HEK293 (cell line): ENCODE measurements at regions not wholly inside any gene's neighbourhood (a gene's known extent, or its start where the extent isn't known, plus 50 kb on each side); places are given as distances from the start of the nearest gene placed in this dataset.
"Not testable (repeated sequence)": the region's sequence is repeated elsewhere in the genome, so short reads cannot be mapped to it uniquely, and the experiment has no call there.

ENCODE experiments used
- ATF2 ChIP-seq: fragments of 450-650 bp; formaldehyde crosslinking; IDR thresholded peaks from 2 replicates; pipeline ENCODE4 v1.5.1; 2016; ENCODE audit warnings: missing biosample characterization, missing genetic modification characterization, low read depth
- FEZF1 ChIP-seq: fragments of 450-650 bp; formaldehyde crosslinking; IDR thresholded peaks from 2 replicates; pipeline ENCODE4 v1.5.1; 2016; ENCODE audit warnings: missing biosample characterization, missing genetic modification characterization
- GLIS2 ChIP-seq: fragments of 450-650 bp; formaldehyde crosslinking; IDR thresholded peaks from 2 replicates; pipeline ENCODE4 v1.5.1; 2016; ENCODE audit warnings: missing biosample characterization, missing genetic modification characterization
- KLF10 ChIP-seq: fragments of 450-650 bp; IDR thresholded peaks from 2 replicates; pipeline ENCODE4 v1.5.1; 2018; ENCODE audit warnings: missing biosample characterization, mild to moderate bottlenecking, missing genetic modification characterization
- MZF1 ChIP-seq: fragments of 450-650 bp; formaldehyde crosslinking; IDR thresholded peaks from 2 replicates; pipeline ENCODE4 v1.5.1; 2017; ENCODE audit warnings: missing biosample characterization, missing genetic modification characterization, borderline replicate concordance
- TCF7L2 ChIP-seq: IDR thresholded peaks from 2 replicates; pipeline ENCODE4 v1.6.1; 2011; ENCODE audit warnings: low read depth, mild to moderate bottlenecking, inconsistent platforms, low read length, moderate library complexity, borderline replicate concordance
- YY1 ChIP-seq: fragments of 450-650 bp; formaldehyde crosslinking; IDR thresholded peaks from 2 replicates; pipeline ENCODE4 v1.5.1; 2018; ENCODE audit warnings: missing biosample characterization, missing genetic modification characterization
- ZNF138 ChIP-seq: fragments of 450-650 bp; formaldehyde crosslinking; IDR thresholded peaks from 2 replicates; pipeline ENCODE4 v1.5.1; 2016; ENCODE audit warnings: missing biosample characterization, missing genetic modification characterization, borderline replicate concordance
- ZNF324 ChIP-seq: fragments of 450-650 bp; formaldehyde crosslinking; IDR thresholded peaks from 2 replicates; pipeline ENCODE4 v1.5.1; 2016; ENCODE audit warnings: missing biosample characterization, missing genetic modification characterization
- ZNF350 ChIP-seq: fragments of 450-650 bp; formaldehyde crosslinking; IDR thresholded peaks from 2 replicates; pipeline ENCODE4 v1.5.0; 2017; ENCODE audit warnings: missing biosample characterization, mild to moderate bottlenecking, missing genetic modification characterization
- ZNF610 ChIP-seq: fragments of 450-650 bp; formaldehyde crosslinking; IDR thresholded peaks from 2 replicates; pipeline ENCODE4 v1.5.1; 2016; ENCODE audit warnings: missing biosample characterization, missing genetic modification characterization, borderline replicate concordance
- ZNF692 ChIP-seq: fragments of 450-650 bp; formaldehyde crosslinking; IDR thresholded peaks from 2 replicates; pipeline ENCODE4 v1.5.1; 2016; ENCODE audit warnings: missing biosample characterization, missing genetic modification characterization
- TF ChIP-seq, protein P1 (sequence below): fragments of 450-650 bp; formaldehyde crosslinking; IDR thresholded peaks from 2 replicates; pipeline ENCODE4 v1.5.1; 2016; ENCODE audit warnings: missing biosample characterization, missing genetic modification characterization
- TF ChIP-seq, protein P2 (sequence below): fragments of 450-650 bp; formaldehyde crosslinking; IDR thresholded peaks from 2 replicates; pipeline ENCODE4 v1.5.1; 2016; ENCODE audit warnings: missing biosample characterization, missing genetic modification characterization

DNA sequence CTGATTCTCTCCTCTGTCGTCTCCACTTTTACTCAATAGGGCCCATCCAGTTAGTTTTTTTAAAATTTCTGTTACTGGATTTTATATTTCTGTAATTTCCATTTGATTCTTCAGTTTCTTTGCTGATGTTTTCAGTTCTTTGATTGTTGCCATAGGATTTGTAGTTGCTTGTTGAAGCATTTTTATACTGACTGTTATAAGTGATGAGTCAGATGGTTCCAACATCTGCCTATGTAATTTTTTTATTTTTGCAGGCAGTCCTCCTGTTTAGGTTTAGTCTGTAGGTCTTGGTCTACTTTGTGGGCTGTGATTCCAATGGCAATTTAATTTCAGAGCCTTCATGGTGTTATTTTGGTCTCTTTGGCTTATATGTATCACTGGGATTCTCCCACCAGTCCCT, 56.4 kb downstream of the VPREB1 start:
- TF ChIP-seq, protein P1, sequence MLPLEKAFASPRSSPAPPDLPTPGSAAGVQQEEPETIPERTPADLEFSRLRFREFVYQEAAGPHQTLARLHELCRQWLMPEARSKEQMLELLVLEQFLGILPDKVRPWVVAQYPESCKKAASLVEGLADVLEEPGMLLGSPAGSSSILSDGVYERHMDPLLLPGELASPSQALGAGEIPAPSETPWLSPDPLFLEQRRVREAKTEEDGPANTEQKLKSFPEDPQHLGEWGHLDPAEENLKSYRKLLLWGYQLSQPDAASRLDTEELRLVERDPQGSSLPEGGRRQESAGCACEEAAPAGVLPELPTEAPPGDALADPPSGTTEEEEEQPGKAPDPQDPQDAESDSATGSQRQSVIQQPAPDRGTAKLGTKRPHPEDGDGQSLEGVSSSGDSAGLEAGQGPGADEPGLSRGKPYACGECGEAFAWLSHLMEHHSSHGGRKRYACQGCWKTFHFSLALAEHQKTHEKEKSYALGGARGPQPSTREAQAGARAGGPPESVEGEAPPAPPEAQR = not testable (repeated sequence)
- TF ChIP-seq FEZF1; ZNF350 (tag by site-specific recombination); ZNF138 (tag by site-specific recombination); ZNF610 (tag by site-specific recombination); GLIS2 (tag by site-specific recombination); MZF1 (tag by site-specific recombination); ATF2 (tag by site-specific recombination); KLF10 (tag by site-specific recombination); ZNF692; YY1 (tag by site-specific recombination); ZNF324 (tag by site-specific recombination); TCF7L2: not testable (repeated sequence)
- TF ChIP-seq, protein P2, sequence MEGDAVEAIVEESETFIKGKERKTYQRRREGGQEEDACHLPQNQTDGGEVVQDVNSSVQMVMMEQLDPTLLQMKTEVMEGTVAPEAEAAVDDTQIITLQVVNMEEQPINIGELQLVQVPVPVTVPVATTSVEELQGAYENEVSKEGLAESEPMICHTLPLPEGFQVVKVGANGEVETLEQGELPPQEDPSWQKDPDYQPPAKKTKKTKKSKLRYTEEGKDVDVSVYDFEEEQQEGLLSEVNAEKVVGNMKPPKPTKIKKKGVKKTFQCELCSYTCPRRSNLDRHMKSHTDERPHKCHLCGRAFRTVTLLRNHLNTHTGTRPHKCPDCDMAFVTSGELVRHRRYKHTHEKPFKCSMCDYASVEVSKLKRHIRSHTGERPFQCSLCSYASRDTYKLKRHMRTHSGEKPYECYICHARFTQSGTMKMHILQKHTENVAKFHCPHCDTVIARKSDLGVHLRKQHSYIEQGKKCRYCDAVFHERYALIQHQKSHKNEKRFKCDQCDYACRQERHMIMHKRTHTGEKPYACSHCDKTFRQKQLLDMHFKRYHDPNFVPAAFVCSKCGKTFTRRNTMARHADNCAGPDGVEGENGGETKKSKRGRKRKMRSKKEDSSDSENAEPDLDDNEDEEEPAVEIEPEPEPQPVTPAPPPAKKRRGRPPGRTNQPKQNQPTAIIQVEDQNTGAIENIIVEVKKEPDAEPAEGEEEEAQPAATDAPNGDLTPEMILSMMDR (tag by site-specific recombination) = not testable (repeated sequence)
